NT2/D1 (cell line): ENCODE measurements at regions not wholly inside any gene's neighbourhood (a gene's known extent, or its start where the extent isn't known, plus 50 kb on each side); places are given as distances from the start of the nearest gene placed in this dataset.

Experiments used
- DNase-seq: peaks from one replicate; pipeline ENCODE4 v3.0.0-alpha.2; 2011; ENCODE audit warnings: low read depth, low spot score
- H3K27me3 ChIP-seq: 2 replicates; pipeline ENCODE4 v1.6.0; 2011; ENCODE audit warnings: mild to moderate bottlenecking; ENCODE audit not compliant: insufficient read length, insufficient read depth
- H3K36me3 ChIP-seq: 2 replicates; pipeline ENCODE4 v1.6.1; 2011; ENCODE audit warnings: mild to moderate bottlenecking, low read length, mixed read lengths; ENCODE audit not compliant: insufficient read depth, insufficient read length
- H3K4me1 ChIP-seq: 2 replicates; pipeline ENCODE4 v1.5.1; 2011; ENCODE audit not compliant: insufficient read depth, insufficient read length
- H3K4me3 ChIP-seq: 2 replicates; pipeline ENCODE4 v1.5.1; 2011; ENCODE audit warnings: low read depth; ENCODE audit not compliant: insufficient read length
- H3K9ac ChIP-seq: 2 replicates; pipeline ENCODE4 v1.6.0; 2011; ENCODE audit warnings: low read depth; ENCODE audit not compliant: insufficient read length
- H3K9me3 ChIP-seq: 2 replicates; pipeline ENCODE4 v1.5.1; 2011; ENCODE audit warnings: mild to moderate bottlenecking, low read length; ENCODE audit not compliant: insufficient read depth
- SUZ12 ChIP-seq: IDR thresholded peaks from 2 replicates; pipeline ENCODE4 v1.6.1; 2011; ENCODE audit not compliant: insufficient read length, insufficient read depth; ENCODE audit errors: extremely low read depth
- YY1 ChIP-seq: IDR thresholded peaks from 2 replicates; pipeline ENCODE4 v1.6.1; 2011; ENCODE audit not compliant: insufficient read length, insufficient read depth
- ZNF274 ChIP-seq: IDR thresholded peaks from 2 replicates; pipeline ENCODE4 v1.6.1; 2011; ENCODE audit warnings: mild to moderate bottlenecking, low read depth, low read length

DNA sequence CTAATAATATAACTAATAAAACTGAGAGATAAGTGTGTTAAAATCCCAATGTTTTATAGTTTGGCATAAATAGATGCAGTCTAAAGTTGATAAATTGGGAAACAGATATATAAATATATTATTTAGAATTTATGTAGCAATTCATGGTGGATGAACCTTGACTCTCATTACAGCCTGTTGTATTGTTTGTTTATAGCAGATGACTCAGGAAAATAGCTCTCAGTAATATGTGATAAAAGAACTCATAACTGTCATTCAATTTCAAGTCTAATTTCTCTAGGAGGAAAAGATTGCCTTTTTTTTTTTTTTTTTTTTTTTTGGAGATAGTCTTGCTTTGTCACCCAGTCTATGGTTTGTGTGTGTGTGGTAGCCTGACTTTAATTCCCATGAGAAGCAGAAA lies 603.2 kb upstream of the PKN2 start:
- H3K4me1 ChIP-seq = no peaks in the 10 kb centered on the region
- H3K27me3 ChIP-seq = no peaks in the 10 kb centered on the region
- DNase-seq = no peak
- no peaks in the 10 kb centered on the region for H3K36me3 ChIP-seq
- no peak for TF ChIP-seq ZNF274
- TF ChIP-seq SUZ12 = no peak
- TF ChIP-seq YY1 = no peak
- no peak overlapping the region for H3K4me3 ChIP-seq
- H3K9me3 ChIP-seq = no peaks in the 10 kb centered on the region
- H3K9ac ChIP-seq = no peak overlapping the region

DNA sequence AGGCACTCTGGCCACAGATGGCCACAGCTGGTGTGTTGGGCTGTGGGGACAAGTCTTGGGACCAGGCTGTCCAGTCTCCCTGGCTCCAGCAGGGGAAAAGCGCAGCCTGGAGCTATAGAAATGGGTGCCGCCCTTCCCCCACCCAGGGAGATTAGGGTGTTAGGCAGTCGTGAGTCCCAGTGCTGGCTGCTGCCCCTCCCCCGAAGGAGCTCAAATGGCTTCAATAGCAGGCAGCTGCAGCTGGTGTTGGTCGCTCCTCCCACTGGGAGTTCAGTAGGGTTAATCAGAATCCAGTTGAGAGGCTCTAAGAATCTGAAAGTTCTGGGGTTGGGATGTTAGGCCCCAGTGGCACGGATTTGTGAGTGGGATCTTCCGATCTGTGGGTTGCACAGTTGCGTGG lies 595.6 kb upstream of the PKN2 start:
- no peaks in the 10 kb centered on the region for H3K9me3 ChIP-seq
- H3K4me3 ChIP-seq = no peak overlapping the region
- no peak for DNase-seq
- no peaks in the 10 kb centered on the region for H3K27me3 ChIP-seq
- H3K36me3 ChIP-seq = no peaks in the 10 kb centered on the region
- no peak overlapping the region for H3K9ac ChIP-seq
- H3K4me1 ChIP-seq = no peaks in the 10 kb centered on the region
- TF ChIP-seq SUZ12 = no peak
- TF ChIP-seq YY1 = no peak
- no peak for TF ChIP-seq ZNF274

DNA sequence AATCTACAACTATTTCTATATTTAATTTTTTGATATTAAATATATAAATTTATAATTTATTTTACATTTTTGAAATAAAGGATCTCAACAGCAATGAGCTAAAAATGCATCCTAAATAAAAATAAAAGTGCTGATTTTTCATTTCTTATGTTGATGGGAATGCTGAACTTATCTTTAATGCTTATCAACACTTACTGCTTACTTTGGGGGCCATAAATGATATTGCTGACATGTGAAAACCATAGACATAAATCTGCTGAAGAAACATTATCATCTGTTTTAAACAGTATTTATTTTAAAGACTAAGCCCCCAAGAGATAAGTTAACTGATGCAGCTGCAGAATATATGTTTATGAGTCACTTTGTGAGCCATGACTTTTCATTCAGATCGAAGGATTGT lies 594.1 kb upstream of the PKN2 start:
- no peak for TF ChIP-seq ZNF274
- no peak for TF ChIP-seq YY1
- no peak for TF ChIP-seq SUZ12
- H3K4me1 ChIP-seq = no peaks in the 10 kb centered on the region
- H3K9me3 ChIP-seq = no peaks in the 10 kb centered on the region
- H3K4me3 ChIP-seq = no peak overlapping the region
- no peak overlapping the region for H3K9ac ChIP-seq
- no peaks in the 10 kb centered on the region for H3K27me3 ChIP-seq
- no peaks in the 10 kb centered on the region for H3K36me3 ChIP-seq
- no peak for DNase-seq

DNA sequence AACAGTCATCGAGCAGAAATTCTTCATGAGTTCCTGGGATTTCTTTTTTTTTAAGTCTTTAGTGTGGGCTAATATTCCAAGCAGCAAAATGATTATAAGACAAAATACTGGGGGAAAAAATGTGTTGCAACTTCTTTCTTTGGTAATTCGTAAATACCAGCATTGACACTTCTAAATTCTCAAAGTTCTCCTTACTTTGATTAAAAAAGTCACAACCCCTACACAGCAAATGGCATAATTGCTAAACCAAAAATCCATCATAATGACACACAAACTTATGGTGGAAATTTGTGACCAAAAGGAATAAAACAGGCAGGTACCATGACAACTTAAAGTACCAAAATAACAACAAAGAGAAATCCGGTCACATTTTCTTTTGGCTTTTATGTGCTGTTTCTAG lies 585.2 kb upstream of the PKN2 start:
- no peaks in the 10 kb centered on the region for H3K4me1 ChIP-seq
- TF ChIP-seq YY1 = no peak
- no peak for TF ChIP-seq SUZ12
- no peak for TF ChIP-seq ZNF274
- DNase-seq = no peak
- no peaks in the 10 kb centered on the region for H3K9me3 ChIP-seq
- H3K4me3 ChIP-seq = no peak overlapping the region
- H3K9ac ChIP-seq = no peak overlapping the region
- no peaks in the 10 kb centered on the region for H3K27me3 ChIP-seq
- no peaks in the 10 kb centered on the region for H3K36me3 ChIP-seq

DNA sequence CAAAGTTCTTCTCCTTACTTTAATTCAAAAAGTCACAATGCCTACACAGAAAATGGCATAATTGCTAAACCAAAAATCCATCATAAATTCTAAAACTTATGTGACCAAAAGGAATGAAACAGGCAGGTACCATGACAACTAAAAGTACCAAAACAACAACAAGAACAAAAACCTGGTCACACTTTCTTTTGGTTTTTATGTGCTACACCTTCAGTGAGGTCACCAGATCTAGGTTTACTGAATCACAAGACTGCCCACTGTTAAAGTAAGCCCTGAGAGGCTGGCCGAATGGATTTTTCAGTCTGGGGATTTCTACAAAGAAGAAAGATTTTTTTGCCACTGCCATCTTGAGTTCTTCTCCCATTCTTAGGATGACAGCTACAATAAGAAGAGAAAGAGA lies 583.0 kb upstream of the PKN2 start:
- no peak for DNase-seq
- H3K9me3 ChIP-seq = no peaks in the 10 kb centered on the region
- H3K36me3 ChIP-seq = no peaks in the 10 kb centered on the region
- no peaks in the 10 kb centered on the region for H3K27me3 ChIP-seq
- TF ChIP-seq YY1 = no peak
- TF ChIP-seq SUZ12 = no peak
- TF ChIP-seq ZNF274 = no peak
- no peaks in the 10 kb centered on the region for H3K4me1 ChIP-seq
- H3K4me3 ChIP-seq = no peak overlapping the region
- no peak overlapping the region for H3K9ac ChIP-seq

DNA sequence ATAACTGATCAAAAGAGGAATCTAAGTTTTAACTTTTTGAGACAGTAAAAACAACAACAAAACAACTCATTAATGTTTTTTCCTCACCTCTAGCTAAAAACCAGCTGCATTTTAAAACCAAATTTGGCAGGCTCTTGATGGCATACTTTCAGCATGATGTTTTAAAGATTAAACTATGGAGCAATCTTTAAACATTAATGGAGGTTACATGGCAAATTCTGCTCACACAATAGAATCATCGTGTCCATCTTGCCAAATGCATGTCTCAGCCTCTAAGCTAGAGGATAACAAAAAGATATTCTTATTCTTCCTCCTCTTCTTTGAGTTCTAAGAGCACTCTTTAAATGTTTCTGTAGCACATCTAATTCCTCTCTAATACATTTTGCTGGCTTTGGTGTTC lies 579.8 kb upstream of the PKN2 start:
- DNase-seq = no peak
- H3K9me3 ChIP-seq = no peaks in the 10 kb centered on the region
- H3K36me3 ChIP-seq = no peaks in the 10 kb centered on the region
- H3K27me3 ChIP-seq = no peaks in the 10 kb centered on the region
- H3K9ac ChIP-seq = no peak overlapping the region
- H3K4me1 ChIP-seq = no peaks in the 10 kb centered on the region
- H3K4me3 ChIP-seq = no peak overlapping the region
- no peak for TF ChIP-seq YY1
- no peak for TF ChIP-seq SUZ12
- TF ChIP-seq ZNF274 = no peak

DNA sequence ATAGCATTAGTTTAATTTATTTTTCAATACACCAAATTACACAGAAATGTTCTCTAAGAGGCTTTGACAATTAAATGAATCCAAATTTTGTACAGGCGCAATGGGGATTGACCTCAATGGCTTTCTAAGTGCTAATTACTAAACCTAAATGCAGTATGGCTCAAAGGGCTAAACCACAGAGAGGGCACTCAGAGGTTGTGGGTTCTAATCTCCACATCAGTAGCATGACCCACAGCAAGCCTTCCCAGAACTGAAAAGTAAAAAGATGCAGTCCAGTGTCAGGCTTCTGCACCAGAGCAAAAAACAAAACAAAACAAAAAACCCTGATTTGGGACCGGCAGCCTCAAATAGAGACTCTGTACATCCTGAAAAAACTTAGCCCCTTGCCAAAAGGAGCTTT lies 579.2 kb upstream of the PKN2 start:
- no peak for DNase-seq

DNA sequence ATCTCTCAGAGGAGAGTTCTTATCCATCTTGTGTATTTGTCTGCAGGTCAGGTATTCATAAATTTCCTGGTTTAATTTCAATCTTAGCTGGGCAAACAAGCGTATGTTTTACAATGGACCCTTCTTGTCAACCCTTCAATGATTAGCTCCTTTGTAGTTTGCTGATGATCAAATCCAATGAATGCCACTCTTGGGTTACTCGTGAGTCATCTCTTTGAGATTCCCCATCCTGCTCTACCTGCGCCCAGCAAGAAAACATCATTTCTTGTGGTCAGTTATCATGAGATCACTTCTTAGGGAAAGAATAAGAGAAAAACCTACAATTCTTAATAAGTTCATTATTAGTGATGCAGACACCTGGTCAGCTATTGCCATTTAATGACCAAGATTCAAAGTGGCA lies 572.3 kb upstream of the PKN2 start:
- Histone ChIP-seq H3K9ac (no peak overlapping the region), H3K27me3 (no peaks in the 10 kb centered on the region), H3K9me3 (no peaks in the 10 kb centered on the region), H3K36me3 (no peaks in the 10 kb centered on the region), H3K4me1 (no peaks in the 10 kb centered on the region), H3K4me3 (no peak overlapping the region)
- no peak for TF ChIP-seq ZNF274
- no peak for TF ChIP-seq SUZ12
- DNase-seq = no peak

More for the DNA sequence above, 579.2 kb upstream of the PKN2 start:
- Histone ChIP-seq H3K4me1 (no peaks in the 10 kb centered on the region), H3K27me3 (no peaks in the 10 kb centered on the region), H3K4me3 (no peak overlapping the region), H3K36me3 (no peaks in the 10 kb centered on the region), H3K9me3 (no peaks in the 10 kb centered on the region), H3K9ac (no peak overlapping the region)
- TF ChIP-seq YY1 (no peak), ZNF274 (no peak), SUZ12 (no peak)
